Left forelimb (tissue), 1 donor: ENCODE measurements at regions not wholly inside any gene's neighbourhood (a gene's known extent, or its start where the extent isn't known, plus 50 kb on each side); places are given as distances from the start of the nearest gene placed in this dataset.

Experiments
- DNase-seq: peaks from one replicate; pipeline ENCODE4 v3.0.0-alpha.2; 2018; ENCODE audit warnings: low spot score

DNA sequence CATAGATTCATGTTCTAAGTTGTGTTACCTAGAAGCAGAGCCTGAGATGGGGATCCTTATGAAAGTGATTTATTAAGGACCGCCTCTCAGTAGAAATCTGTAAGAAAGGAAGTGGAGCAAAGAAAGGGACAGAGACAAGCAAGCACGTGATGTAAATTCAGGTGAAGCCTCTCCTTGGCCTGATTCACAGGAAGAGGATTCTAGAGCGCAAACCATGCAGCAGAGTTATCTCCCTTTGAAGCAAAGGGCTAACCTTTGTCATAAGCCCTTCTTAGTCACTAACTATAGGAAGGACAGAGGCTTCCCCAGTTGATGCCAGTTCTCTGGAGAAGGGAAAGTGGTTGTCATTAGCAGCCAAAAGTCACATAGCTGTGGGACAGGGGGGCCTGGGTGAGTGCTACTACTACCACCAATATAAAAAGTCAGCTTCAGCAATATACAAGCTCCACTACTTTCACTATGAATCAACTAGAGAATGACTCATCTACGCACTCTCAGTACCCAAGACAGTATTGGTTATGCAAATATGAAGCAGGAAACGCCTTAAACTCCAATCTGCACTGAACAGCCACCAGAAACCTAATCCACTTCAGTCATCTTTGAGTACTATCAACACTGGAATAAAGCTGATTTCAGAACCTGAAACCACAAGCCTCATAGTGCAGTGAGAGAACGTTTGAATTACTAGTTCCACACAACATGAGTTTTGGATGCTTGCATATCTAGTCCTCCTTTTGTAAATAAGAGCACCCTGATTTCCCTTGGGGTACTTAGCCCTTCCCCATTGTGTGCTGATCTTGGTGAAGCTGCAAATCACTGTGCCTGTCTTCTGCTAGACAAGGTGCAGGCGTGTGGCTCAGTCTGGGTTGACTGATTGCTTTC is 162.7 kb downstream of the ZNF608 start:
- no peak for DNase-seq

DNA sequence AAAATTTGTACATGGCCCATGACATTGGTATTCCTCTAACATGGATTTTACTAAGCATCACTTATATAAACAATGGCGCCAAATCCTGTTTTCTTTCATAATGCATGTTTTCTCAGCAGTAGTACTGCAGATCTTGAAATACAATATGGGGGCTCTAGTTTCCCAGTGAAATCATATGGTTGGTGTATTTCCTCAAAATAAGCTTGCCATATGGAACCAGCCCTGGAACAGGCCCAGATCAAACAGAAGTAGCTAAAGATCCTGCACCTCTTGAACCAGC is 163.9 kb downstream of the ZNF608 start:
- no peak for DNase-seq

DNA sequence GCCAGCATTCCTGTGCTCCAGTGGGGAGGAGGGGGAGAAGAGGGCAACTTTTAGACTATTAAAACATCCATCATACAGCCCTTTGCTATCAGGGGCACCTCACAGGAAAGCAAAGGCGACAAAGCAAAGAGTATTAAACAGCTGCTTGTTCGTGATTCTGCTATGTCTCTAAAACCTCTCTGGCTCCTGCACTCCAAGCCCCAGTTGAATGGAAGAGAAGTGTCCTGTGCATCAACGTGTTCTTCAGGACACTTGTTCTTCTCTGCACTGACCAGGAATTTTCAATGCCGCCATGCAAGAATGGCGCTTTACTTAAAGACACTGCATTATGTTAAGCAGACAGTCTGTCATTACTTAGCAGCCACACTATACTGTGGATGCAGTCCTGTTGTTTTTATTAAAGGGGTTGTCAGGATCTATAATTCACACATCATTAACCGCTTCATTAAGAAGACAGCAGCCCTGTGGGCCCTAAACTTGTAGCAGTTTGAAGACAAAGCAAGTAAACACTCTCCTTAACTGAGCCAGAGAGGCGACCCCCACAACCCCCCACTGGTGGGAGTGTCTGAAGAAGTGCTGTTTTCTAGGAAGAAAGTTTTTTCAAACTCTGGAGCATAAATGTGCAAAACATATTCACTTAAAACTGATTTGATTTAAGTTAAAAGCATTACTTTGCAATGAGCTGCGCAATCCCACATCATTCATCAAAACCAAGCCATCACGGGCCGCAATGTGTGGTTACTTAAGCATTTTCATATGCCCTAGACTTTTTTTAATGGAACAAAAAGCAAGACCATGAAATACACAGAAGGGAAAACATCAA is 164.5 kb downstream of the ZNF608 start:
- no peak for DNase-seq

DNA sequence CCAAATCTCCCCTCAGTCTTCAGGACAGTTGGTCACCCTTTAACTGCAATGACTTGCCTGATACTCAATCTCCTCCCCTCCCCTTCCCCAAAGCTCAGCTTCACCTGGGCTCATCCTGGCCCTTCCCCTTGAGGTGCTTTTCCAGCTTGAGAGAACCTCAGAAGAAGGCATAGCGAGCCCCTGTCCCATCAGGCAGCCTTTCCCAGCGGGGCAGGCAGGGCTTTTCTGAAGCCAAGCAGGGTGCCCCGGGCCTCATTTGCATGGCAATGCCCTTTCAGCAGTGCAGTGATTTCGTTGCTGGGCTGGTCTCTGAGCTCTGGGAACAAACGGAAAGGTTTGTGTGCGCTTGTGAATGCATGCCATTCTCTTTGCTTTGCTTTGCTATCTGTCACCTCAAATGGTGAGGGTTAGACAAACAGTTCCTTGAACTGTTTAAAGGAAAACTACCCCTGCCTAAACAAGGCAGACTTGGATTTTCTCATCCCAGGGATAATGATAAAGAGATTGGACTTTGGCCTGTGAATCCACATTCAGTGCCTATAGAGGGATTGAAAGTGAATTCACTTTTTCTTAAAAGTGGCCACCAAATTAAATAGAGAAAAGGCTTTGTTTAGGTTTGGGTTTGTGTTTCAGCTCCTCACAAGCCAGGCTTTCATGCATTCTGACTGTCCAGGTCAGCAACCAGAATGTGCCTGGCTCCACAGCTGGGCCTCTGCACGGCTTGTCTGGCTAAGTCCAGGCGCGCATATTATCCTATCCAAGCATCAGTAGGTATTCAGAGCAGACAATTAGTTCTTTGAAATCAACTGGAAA is 165.3 kb downstream of the ZNF608 start:
- DNase-seq = no peak

DNA sequence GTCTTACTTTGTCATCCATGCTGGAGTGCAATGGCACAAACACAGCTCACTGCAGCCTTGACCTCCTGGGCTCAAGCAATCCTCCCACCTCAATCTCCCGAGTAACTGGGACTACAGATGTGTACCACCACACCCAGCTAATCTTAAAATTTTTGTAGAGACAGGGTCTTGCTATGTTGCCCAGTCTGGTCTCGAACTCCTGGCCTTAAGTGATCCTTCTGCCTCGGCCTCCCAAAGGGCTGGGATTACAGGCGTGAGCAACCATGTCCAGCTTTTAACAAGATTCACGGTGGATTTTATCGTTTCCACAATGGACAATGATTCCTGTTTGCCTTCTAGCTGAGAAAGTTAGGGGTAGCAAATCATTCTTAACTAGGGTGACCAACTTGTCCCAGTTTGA is 165.9 kb downstream of the ZNF608 start:
- DNase-seq = no peak

DNA sequence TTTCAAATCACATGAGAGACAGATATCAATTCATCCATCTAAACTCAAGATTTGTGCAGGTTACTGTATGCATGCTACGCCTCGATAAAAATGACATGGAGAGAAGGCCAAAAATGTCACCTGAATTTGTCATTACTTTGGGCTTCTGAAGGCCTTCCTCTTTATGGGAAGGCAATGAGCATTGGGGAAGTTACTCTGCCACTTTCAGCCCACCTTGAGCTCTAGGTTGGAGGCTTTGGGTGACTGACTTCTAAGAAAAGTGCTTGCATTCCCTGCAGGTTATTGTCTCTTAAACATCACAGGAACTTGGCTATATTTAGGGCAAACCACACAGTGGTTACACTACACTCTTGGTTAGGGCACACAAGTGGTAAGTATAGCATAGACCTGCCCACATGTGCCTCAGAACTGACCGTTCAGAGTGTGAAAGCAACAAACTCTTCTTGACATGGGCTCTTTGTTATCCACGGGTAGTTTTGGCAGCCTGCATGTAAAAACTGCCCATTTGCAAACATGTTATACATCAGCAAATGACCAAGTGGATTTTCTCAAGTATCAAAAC is 169.5 kb downstream of the ZNF608 start:
- no peak for DNase-seq

DNA sequence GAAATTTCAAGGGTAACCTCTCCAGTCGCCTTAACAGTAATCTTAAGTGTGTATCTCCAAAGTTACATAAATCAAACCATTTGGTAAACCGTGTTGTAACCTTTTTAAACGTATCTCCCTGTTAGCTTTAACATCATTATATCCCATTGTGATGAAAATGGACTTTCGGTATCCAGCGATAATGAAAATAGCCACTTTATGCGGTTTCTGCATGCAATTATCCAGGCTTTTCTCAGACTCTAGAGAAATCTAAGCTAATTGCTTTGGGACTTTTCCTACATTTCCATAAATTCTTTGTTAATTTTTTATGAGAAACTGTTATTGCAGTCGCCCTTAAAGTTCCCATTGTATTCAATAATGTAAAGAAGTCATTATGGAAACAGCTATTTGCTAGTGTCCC is 170.7 kb downstream of the ZNF608 start:
- DNase-seq = no peak

DNA sequence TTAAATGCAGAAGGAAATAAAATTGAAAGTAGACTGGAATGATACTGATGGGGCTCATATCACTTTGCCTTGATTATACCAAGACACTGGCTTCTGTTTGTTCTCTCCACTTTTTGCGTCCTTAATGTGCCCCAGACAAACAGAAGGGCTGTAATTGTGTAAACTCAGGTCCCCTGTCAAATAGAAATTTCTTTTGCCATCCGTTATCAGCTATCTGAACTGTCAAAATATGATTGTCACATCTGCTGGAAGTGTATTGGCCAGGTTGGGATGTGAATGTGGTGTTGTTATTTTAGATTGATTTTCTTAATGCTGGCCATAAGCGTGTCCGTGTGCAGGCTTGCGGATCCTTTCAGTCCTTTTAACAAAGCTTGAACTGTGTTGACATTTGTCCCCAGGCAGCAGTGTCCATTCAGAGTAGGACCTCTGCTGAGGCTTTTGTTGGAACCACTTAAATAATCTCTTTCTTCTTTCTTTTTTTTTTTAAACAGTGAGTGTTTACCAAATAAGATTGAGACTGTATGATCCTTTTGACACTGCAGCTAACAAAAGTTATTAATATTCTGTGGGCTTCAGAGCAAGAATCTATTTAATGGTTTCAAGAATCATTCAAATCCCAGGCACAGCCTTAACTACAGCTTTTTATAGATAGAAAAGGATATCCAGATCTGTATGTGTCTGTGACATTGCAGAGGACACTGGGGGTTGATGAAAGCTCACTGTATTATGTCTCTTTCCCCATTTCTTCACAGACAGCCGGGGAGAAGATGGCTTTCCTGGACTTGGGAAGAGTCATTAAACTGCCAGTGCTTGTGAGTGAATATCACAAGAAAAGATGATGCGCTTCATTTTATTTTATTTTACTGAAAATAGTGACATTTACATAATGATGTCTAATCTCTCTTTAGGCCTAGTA is 171.7 kb downstream of the ZNF608 start:
- DNase-seq = no peak

DNA sequence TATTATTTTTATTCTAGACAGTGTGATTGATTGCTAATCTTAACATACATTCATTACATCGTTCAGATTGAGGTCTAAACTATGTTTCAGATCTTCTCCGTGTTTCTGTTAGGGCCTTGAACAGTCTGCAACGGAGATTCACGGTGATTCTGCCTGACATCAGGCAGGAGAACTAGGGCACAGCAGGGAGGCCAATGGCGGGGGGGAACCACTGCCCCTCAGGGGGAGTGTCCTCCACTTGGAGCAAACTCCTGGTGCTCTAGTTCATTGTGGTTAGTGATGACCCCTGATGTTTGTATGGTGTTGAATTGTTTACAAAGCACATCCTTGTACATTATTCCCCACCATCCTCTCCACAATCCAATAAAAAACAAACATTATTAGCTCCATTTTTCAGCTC is 173.5 kb downstream of the ZNF608 start:
- no peak for DNase-seq

DNA sequence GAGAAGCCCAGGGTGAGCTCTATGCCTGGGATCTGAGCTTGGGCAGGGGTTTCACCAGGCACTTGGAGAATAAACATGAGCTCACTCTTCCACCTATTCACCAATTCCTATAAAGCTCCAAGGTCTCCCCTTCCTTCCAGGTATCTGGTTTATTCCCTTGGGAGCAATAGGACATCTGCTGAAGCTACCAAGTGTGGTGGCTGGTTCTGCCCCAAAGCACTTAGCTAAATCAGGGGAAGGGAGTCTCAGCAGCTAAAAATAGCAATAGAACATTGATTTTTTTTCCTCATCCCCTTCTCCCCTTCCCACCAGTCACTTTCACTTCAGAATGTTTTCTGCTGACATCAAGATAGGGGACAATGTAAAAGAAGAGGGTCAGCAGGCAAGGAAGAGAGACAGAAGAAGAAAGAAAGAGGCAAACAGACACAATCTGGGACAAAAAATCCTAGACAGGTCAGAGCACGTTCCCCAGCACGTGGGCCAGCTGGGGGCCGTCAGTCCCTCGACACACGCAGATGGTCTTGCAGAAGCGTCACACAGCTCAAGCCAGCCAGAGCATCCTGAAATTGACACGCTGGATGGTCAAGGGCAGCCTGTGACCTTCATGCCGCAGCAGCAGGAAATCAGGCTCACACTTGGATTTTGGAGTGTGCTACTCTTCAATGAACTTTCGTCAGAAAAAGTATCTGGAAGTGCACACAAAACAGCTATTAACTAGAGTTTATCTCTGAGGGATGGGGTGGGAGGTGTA is 176.0 kb downstream of the ZNF608 start:
- no peak for DNase-seq

DNA sequence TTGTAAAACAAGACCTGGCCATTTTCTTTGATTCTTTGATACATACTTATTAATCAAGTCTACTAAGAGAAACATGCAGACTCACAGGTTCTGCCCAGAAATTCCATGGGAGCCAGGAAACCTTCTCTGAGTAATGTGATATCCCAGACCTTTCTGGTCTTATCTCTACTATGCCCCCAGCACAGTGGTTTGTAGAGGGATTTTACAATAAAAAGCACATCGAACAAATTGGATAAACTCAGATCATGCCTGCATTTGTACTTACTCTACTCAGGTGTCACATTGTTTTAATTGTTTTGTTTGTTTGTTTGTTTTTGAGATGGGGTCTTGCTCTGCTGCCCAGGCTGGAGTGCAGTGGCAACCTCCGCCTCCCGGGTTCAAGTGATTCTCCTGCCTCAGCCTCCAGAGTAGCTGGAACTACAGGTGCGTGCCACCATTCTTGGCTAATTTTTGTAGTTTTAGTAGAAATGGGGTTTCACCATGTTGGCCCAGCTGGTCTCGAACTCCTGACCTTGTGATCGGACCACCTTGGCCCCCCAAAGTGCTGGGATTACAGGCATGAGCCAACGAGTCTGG is 179.5 kb downstream of the ZNF608 start:
- DNase-seq = no peak

DNA sequence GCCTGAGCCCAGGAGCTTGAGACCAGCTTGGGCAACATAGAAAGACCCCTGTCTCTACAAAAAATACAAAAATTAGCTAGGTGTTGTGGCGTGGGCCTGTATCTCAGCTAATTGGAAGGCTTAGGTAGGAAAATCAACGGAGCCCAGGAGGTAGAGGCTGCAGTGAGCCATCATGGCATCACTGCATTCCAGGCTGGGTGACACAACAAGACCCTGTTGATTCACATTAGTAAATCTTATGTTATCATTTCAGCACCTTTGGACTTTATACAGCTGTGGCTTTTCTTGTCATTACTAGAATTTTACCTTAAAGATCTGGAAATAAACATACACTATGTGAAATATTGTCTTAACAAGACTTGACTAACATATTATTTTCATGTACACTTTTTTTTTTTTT is 185.0 kb downstream of the ZNF608 start:
- no peak for DNase-seq

DNA sequence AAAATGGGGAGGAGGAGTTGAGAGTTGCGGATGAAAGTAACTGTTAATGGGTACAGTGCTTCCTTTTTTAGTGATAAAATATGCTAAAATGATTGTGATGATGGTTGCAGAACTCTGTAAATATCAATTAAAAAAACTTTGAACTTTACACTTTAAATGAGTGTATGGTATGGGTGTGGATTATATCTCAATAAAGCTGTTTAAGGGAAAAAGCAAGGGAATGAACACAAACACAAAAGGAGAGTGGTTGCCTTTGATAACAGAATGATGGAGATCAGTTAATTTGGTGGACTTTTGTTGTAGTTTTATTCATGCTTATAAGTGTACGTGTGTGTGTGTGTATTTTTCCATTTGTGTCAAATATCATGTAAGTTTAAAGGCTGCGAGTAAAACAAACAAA is 186.1 kb downstream of the ZNF608 start:
- no peak for DNase-seq

DNA sequence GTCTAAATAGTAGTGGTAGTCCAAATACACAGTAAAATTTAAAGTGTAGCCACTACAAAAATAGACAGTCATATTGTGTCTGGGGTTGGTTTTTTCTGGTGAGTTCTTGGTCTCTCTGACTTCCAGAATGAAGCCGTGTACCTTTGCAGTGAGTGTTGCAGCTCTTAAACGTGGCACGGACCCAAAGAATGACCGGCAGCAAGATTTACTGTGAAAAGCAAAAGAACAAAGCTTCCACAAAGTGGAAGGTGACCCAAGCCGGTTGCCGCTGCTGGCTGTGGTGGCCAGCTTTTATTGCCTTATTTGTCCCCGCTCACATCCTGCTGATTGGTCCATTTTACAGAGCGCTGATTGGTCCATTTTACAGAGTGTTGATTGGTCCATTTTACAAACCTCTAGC is 188.7 kb downstream of the ZNF608 start:
- no peak for DNase-seq

DNA sequence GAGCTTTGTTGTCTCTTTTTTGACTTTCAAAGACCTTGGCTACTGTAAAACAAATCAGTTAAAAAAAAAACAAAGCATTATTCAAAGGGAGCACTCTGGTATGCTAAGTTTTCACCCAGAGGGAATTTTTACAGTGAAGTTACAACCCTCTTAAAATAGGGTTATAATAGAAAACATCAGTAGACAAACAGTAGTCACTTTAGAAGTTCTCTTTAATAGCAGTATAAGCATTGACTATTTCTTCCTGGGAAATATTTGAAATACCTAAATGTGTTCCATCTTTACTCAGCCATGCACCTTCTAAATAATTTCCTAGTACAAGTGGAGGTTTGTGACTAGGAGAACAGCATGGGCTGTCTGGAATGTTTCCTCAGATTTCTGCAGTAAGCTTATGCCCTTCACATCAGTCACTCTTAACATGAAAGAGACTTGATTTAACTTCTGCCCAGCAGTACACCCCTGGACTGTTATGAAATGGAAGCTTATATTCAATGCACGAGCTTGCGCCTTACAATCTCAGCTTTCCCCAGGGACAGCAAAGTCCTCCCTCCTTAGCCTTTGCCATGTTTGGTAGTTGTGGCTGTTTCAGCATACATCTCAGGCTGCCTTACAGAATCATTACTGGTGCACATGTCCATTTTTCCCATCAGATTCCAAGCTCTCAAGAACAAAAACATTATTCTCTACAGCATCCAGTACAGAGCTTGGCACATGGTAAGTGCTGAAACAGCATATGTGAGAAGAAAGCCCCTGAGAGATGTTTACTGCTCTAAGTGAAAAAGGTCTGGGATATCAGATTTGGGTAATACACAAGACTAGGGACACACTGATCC is 191.5 kb downstream of the ZNF608 start:
- DNase-seq = no peak

DNA sequence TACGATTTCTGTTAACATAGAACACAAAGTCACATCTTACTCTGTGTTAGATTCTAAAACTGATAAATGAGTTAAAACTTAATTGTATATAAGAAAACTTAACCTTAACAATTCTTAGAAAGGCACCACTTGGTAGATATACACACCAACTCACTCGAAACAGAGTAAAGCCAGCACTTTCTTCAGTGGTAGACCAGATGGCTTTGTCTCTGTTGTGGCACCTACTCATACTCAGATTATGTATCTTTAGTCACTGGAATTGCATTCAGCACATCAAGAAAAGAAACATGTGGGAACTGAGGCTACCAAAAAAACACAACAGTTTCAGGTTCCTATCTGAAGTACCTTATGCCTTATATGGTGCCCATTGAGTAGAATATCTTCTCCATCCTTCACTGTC is 192.5 kb downstream of the ZNF608 start:
- no peak for DNase-seq

DNA sequence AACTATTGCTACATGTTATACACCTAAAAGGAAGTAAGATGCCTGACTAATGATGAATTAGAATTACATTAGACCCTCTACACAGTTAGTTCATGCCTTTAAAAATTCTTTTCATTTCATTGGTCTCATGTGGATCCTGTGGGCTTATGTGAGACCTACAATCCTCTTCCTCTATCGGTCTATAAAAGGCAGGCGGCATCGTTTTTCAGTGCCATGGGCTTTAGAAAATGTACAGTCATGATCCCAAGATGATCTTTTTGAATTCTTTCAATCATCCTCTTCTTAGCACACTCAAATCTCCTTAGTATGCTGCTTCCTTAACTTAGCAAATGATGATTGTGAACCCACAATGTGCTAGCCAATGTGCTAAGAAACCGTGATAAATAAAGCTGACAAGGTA is 193.9 kb downstream of the ZNF608 start:
- no peak for DNase-seq

DNA sequence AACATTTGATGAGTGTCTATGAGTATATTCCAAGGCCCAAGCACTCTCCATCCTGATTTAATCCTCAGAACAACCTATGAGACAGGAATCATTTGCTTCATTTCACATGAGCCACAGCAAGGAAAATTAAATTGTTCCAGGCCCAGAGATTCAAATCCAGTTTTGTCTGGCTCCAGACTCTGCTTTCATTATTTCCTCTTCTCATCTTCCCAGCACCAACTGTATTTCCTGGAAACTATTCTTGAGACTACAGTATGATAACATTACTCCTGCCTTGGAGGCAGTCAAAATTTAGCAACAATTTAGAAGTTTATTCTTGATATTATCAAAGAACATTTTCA is 194.5 kb downstream of the ZNF608 start:
- DNase-seq = no peak

DNA sequence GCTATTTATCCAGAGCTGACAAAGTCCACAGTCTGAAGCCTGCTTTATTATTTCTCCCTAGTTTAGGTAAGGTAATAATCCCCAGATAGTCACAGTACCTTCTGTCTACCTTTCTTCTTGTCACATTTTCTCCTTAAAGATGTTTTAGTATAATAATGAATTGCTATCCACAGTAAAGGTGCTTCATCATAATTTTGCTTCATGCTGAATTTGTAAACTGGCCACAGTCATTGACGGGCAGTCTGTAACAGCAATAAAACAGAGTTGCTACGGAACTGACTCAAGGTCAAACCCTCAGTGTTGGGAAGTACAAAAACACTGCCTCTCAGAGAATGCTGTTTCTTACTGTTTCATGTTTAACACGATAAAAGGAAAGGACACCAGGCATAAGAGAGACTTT is 195.7 kb downstream of the ZNF608 start:
- no peak for DNase-seq
